Suprapubic skin (tissue), 4 donors: ENCODE measurements at regions not wholly inside any gene's neighbourhood (a gene's known extent, or its start where the extent isn't known, plus 50 kb on each side); places are given as distances from the start of the nearest gene placed in this dataset.

Experiments
- DNase-seq, 2 donors: peaks; one replicate each; pipeline ENCODE4 v3.0.0-alpha.2; 2019; ENCODE audit warnings: low spot score in 2 of 2
- H3K27ac ChIP-seq: fragments of 200-600 bp; sonication (generic); one replicate; pipeline ENCODE4 v1.5.1; 2019
- H3K27me3 ChIP-seq: fragments of 200-600 bp; sonication (generic); one replicate; pipeline ENCODE4 v1.5.1; 2019
- H3K36me3 ChIP-seq: fragments of 200-600 bp; sonication (generic); one replicate; pipeline ENCODE4 v1.5.1; 2019
- H3K4me1 ChIP-seq: fragments of 200-600 bp; sonication (generic); one replicate; pipeline ENCODE4 v1.5.1; 2019
- H3K4me3 ChIP-seq: fragments of 200-600 bp; sonication (generic); one replicate; pipeline ENCODE4 v1.5.1; 2019; ENCODE audit warnings: mild to moderate bottlenecking
- H3K9me3 ChIP-seq: fragments of 200-600 bp; sonication (generic); one replicate; pipeline ENCODE4 v1.5.1; 2019
- EP300 ChIP-seq: sonication (generic); formaldehyde crosslinking; IDR thresholded peaks from one replicate; pipeline ENCODE4 v1.6.1; 2017; ENCODE audit warnings: antibody characterized with exemption
- POLR2A ChIP-seq, 2 donors: fragments of 450-650 bp; IDR thresholded peaks; one replicate each; pipeline ENCODE4 v1.6.1; 2017; ENCODE audit warnings: antibody characterized with exemption in 2 of 2, mild to moderate bottlenecking in 2 of 2, moderate library complexity in 2 of 2
- POLR2AphosphoS5 ChIP-seq, 3 donors: sonication (generic); formaldehyde crosslinking; IDR thresholded peaks; one replicate each; pipeline ENCODE4 v1.6.1; 2017; ENCODE audit warnings: antibody characterized with exemption in 3 of 3
- WGBS: methylation state at CpG from one replicate; pipeline ENCODE4 v1.1.5; 2018; 5-methylcytosine and 5-hydroxymethylcytosine counted together
- TF ChIP-seq, protein P1 (sequence below), 2 donors: fragments of 200-600 bp in 1 of 2; fragments of 450-650 bp in 1 of 2; sonication (generic) in 1 of 2; IDR thresholded peaks; one replicate each; pipeline ENCODE4 v1.5.1; 2016 to 2019; ENCODE audit warnings: antibody characterized with exemption in 2 of 2, mild to moderate bottlenecking in 1 of 2, moderate library complexity in 1 of 2

DNA sequence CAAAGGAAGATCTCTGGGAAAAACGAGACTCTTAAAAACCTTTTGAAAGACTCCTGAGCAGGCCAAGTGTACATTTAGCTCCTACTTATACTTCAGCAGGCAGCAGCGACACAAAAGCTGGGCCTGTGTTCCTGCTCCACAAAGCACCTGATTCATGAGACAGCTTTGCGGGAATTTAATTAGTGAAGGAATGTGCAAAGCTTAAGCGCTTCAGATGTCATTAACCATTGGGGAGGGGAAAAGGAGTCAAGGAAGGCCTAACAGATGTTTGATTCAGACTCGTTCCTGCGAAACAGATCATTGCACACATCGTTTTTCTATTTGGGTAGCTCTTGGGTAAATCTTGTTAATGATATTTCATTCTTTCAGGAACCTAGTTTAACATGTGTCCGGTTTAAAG is 125.9 kb downstream of the MAIP1 start:
- no peak overlapping the region for H3K27ac ChIP-seq
- DNase-seq: no peak
- no peaks in the 10 kb centered on the region for H3K27me3 ChIP-seq
- H3K4me3 ChIP-seq: no peak overlapping the region
- H3K36me3 ChIP-seq: no peaks in the 10 kb centered on the region
- H3K9me3 ChIP-seq: no peaks in the 10 kb centered on the region
- 80% methylated on average over 8 of the region's 8 CpGs for WGBS
- no peaks in the 10 kb centered on the region for H3K4me1 ChIP-seq
- TF ChIP-seq, protein P1, sequence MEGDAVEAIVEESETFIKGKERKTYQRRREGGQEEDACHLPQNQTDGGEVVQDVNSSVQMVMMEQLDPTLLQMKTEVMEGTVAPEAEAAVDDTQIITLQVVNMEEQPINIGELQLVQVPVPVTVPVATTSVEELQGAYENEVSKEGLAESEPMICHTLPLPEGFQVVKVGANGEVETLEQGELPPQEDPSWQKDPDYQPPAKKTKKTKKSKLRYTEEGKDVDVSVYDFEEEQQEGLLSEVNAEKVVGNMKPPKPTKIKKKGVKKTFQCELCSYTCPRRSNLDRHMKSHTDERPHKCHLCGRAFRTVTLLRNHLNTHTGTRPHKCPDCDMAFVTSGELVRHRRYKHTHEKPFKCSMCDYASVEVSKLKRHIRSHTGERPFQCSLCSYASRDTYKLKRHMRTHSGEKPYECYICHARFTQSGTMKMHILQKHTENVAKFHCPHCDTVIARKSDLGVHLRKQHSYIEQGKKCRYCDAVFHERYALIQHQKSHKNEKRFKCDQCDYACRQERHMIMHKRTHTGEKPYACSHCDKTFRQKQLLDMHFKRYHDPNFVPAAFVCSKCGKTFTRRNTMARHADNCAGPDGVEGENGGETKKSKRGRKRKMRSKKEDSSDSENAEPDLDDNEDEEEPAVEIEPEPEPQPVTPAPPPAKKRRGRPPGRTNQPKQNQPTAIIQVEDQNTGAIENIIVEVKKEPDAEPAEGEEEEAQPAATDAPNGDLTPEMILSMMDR (IDR thresholded peaks at IDR 0.05): no peak
- no peak for TF ChIP-seq EP300
- TF ChIP-seq POLR2A (IDR thresholded peaks at IDR 0.05): no peak
- no peak for TF ChIP-seq POLR2AphosphoS5 (IDR thresholded peaks at IDR 0.05)

- Histone ChIP-seq H3K4me3 (no peak overlapping the region), H3K36me3 (no peaks in the 10 kb centered on the region), H3K9me3 (no peaks in the 10 kb centered on the region), H3K4me1 (no peaks in the 10 kb centered on the region), H3K27me3 (no peaks in the 10 kb centered on the region), H3K27ac (no peak overlapping the region)
- TF ChIP-seq POLR2A (IDR thresholded peaks at IDR 0.05) (no peak), POLR2AphosphoS5 (IDR thresholded peaks at IDR 0.05) (no peak), EP300 (no peak)
- TF ChIP-seq, protein P1 (IDR thresholded peaks at IDR 0.05): no peak
- WGBS: 91% methylated on average over 2 of the region's 2 CpGs
- no peak for DNase-seq
Observed at GRCh38 chr2:200081811-200082210, 126.4 kb downstream of the MAIP1 start.

DNA sequence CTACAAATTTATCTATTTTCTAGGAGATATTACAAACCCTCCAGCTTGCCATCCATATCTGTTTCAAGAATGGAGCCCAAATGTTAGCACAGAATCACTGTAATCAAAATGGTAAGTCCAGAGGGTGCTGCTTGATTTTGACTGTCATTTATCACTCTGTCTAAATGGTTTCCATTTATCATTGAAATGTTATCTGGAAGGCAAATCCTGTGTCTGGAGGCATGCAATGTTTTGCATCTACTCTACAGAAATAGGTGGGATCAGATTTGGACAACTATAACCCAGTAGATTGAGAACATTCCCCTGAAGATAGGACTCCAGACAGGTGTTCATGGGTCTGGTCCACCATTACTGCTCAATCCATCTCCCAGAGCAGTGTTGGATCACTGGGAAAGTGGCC is 128.7 kb downstream of the MAIP1 start:
- no peaks in the 10 kb centered on the region for H3K27me3 ChIP-seq
- no peak for DNase-seq
- no peaks in the 10 kb centered on the region for H3K4me1 ChIP-seq
- no peak overlapping the region for H3K4me3 ChIP-seq
- no peak for TF ChIP-seq POLR2A (IDR thresholded peaks at IDR 0.05)
- TF ChIP-seq POLR2AphosphoS5 (IDR thresholded peaks at IDR 0.05): no peak
- TF ChIP-seq EP300: no peak
- TF ChIP-seq, protein P1 (IDR thresholded peaks at IDR 0.05): no peak
- H3K9me3 ChIP-seq: no peaks in the 10 kb centered on the region
- no peaks in the 10 kb centered on the region for H3K36me3 ChIP-seq
- H3K27ac ChIP-seq: no peak overlapping the region

DNA sequence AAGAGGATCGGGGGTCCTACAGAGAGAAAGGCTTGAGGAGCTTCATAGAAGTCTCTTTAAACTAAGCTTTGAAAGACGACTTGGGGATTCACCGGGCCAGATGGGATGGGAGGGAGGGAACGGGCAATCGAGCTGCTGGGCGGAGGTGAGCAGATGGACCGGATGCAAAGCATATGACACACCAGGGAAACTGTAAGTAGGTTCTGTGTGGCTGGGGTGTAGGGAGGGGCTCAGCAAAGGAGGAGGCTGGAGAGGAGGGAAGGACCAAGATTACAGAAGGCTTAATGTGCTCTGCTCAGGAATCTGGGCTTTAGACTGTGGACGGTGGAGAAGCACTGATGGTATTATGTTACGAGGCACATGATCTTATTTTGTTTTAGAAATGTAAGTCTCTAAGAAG is 131.5 kb downstream of the MAIP1 start:
- DNase-seq: no peak
- H3K27ac ChIP-seq: no peak overlapping the region
- WGBS: 69% methylated on average over 9 of the region's 9 CpGs
- no peak overlapping the region for H3K4me3 ChIP-seq
- H3K4me1 ChIP-seq: no peaks in the 10 kb centered on the region
- H3K36me3 ChIP-seq: no peaks in the 10 kb centered on the region
- no peaks in the 10 kb centered on the region for H3K27me3 ChIP-seq
- TF ChIP-seq, protein P1 (IDR thresholded peaks at IDR 0.05): no peak
- TF ChIP-seq EP300 (no peak), POLR2AphosphoS5 (IDR thresholded peaks at IDR 0.05) (no peak), POLR2A (IDR thresholded peaks at IDR 0.05) (no peak)
- no peaks in the 10 kb centered on the region for H3K9me3 ChIP-seq

- no peak for TF ChIP-seq POLR2AphosphoS5 (IDR thresholded peaks at IDR 0.05)
- no peak for TF ChIP-seq POLR2A (IDR thresholded peaks at IDR 0.05)
- TF ChIP-seq EP300: no peak
- Histone ChIP-seq H3K36me3 (no peaks in the 10 kb centered on the region), H3K4me1 (no peaks in the 10 kb centered on the region), H3K9me3 (no peaks in the 10 kb centered on the region), H3K27ac (no peak overlapping the region), H3K27me3 (no peaks in the 10 kb centered on the region), H3K4me3 (no peak overlapping the region)
- DNase-seq: no peak
- 87% methylated on average over 5 of the region's 5 CpGs for WGBS
Observed at GRCh38 chr2:200087451-200087850, 132.1 kb downstream of the MAIP1 start.

DNA sequence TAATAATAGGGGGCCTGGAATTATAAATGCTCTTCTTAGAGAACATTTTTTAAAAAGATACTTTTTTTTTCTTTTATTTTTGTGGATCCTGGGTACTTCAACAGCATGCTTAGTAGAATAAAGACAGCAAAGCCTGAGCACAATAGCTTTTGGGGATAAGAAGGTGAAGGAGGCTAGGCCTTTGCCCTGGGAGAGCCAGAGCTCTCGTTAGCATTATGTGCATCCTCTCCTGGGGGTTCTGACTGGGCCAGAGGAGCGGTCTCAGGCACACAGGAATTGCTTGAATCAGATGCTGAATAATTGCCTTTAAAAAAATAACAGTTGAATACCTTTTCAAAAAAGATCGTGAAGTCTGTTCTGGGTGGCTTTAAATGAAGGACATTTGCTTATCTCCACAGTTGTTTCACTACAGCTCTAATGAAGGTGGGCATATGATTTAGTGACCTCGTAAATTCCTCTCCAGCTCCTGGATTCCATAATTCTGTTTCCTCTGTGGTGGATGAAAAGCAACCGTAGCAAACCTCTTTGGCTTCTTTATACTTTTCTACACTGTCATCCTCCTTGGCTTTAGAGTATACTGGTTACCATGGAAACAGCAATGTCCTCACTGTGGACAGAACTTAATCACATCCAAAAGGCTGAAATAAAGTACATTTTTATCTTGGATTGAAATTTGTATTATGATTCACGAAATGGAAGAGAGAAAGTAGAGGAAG is 133.8 kb downstream of the MAIP1 start:
- DNase-seq: no peak
- WGBS: 79% methylated on average over 6 of the region's 6 CpGs
- TF ChIP-seq POLR2A (IDR thresholded peaks at IDR 0.05): no peak
- TF ChIP-seq EP300: no peak
- no peak for TF ChIP-seq POLR2AphosphoS5 (IDR thresholded peaks at IDR 0.05)
- TF ChIP-seq, protein P1 (IDR thresholded peaks at IDR 0.05): no peak
- no peaks in the 10 kb centered on the region for H3K36me3 ChIP-seq
- H3K27ac ChIP-seq: no peak overlapping the region
- H3K9me3 ChIP-seq: no peaks in the 10 kb centered on the region
- H3K4me1 ChIP-seq: no peaks in the 10 kb centered on the region
- H3K4me3 ChIP-seq: no peak overlapping the region
- H3K27me3 ChIP-seq: no peaks in the 10 kb centered on the region
